SU-DHL-6 (cell line): ENCODE measurements at regions not wholly inside any gene's neighbourhood (a gene's known extent, or its start where the extent isn't known, plus 50 kb on each side); places are given as distances from the start of the nearest gene placed in this dataset.

ENCODE experiments used
- CTCF ChIP-seq: fragments of 200-600 bp; sonication (generic); IDR thresholded peaks from one replicate; pipeline ENCODE4 v1.5.1; 2017; ENCODE audit warnings: antibody characterized with exemption, mild to moderate bottlenecking, low read length, moderate library complexity; ENCODE audit not compliant: insufficient read depth, poor library complexity, severe bottlenecking
- EZH2phosphoT487 ChIP-seq: fragments of 200-600 bp; sonication (generic), shearing (Covaris generic); conservative IDR thresholded peaks from 2 replicates; pipeline ENCODE4 v1.6.1; 2018; ENCODE audit warnings: mild to moderate bottlenecking, antibody characterized with exemption, low read length, moderate library complexity, mixed read lengths

GRCh38 chr3:18739099-18739433, 313.9 kb upstream of the SATB1 start:
- TF ChIP-seq EZH2phosphoT487 (no peak), CTCF (no peak)
